ENCODE measurements at regions not wholly inside any gene's neighbourhood (a gene's known extent, or its start where the extent isn't known, plus 50 kb on each side); places are given as distances from the start of the nearest gene placed in this dataset.

DNA sequence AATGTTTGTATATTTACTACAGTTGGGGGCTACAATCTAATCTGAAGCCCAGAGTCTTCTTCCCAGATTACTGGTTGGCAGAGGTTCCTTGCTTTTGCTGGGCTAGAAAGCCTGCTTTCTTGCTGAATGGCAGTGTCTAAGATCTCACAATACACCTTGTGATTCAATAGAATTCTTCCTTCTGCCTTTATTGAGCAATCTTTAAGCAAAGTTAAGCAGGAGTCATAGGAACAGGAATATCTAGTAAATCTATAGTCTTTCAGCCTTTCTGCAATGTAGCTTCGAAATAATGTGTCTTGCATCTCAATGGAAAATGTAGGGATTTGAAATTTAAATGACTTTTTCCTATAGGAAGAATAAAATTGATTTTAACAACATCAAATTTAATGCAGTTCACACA lies 346.1 kb downstream of the SLITRK1 start:
- no peak for DNase-seq
- no peak for TF ChIP-seq POLR2A (IDR thresholded peaks at IDR 0.05)
- TF ChIP-seq CTCF (IDR thresholded peaks at IDR 0.05): no peak
- no peaks in the 10 kb centered on the region for H3K4me1 ChIP-seq
- H3K9me3 ChIP-seq: no peaks in the 10 kb centered on the region
- intact Hi-C loops (cut with DNase I; ENCODE audit: low total_unique reads): no loop called here
- H3K27me3 ChIP-seq: no peaks in the 10 kb centered on the region
- H3K36me3 ChIP-seq: no peaks in the 10 kb centered on the region
- no peak overlapping the region for H3K27ac ChIP-seq
- H3K4me3 ChIP-seq: no peak overlapping the region

GRCh38 chr13:83532809-83533208 lies 349.5 kb downstream of the SLITRK1 start:
- H3K36me3 ChIP-seq: no peaks in the 10 kb centered on the region
- no peaks in the 10 kb centered on the region for H3K4me1 ChIP-seq
- no peak for DNase-seq
- no peaks in the 10 kb centered on the region for H3K9me3 ChIP-seq
- no peaks in the 10 kb centered on the region for H3K27me3 ChIP-seq
- H3K4me3 ChIP-seq: no peak overlapping the region
- intact Hi-C loops (cut with DNase I; ENCODE audit: low total_unique reads): no loop called here
- no peak for TF ChIP-seq POLR2A (IDR thresholded peaks at IDR 0.05)
- TF ChIP-seq CTCF (IDR thresholded peaks at IDR 0.05): no peak
- no peak overlapping the region for H3K27ac ChIP-seq

- intact Hi-C loops (cut with DNase I; ENCODE audit: low total_unique reads): no loop called here
- Histone ChIP-seq H3K4me1 (no peaks in the 10 kb centered on the region), H3K9me3 (no peaks in the 10 kb centered on the region), H3K27ac (no peak overlapping the region), H3K4me3 (no peak overlapping the region), H3K36me3 (no peaks in the 10 kb centered on the region), H3K27me3 (no peaks in the 10 kb centered on the region)
- TF ChIP-seq CTCF (IDR thresholded peaks at IDR 0.05): no peak
- TF ChIP-seq POLR2A (IDR thresholded peaks at IDR 0.05): no peak
- DNase-seq: no peak
Observed at GRCh38 chr13:83531022-83531421, 351.3 kb downstream of the SLITRK1 start.

DNA sequence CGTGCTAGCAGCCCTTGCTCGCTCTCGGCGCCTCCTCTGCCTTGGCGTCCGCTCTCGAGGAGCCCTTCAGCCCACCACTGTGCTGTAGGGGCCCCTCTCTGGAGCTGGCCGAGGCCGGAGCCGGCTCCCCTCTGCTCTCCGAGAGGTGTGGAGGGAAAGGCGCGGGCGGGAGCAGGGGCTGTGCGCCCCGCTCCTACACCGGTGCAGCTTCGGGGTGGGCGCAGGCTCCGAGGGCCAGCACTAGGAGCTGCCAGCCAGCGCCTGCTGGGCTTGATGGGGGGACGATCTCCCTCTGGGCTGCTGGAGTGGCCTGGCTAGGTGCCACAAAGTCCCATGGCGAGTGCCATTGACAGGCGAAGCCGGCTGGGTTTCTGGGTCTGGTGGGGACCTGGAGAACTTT lies 365.5 kb downstream of the SLITRK1 start:
- Histone ChIP-seq H3K27me3 (no peaks in the 10 kb centered on the region), H3K4me3 (no peak overlapping the region), H3K36me3 (no peaks in the 10 kb centered on the region), H3K9me3 (no peaks in the 10 kb centered on the region), H3K4me1 (no peaks in the 10 kb centered on the region), H3K27ac (no peak overlapping the region)
- DNase-seq: no peak
- TF ChIP-seq POLR2A (IDR thresholded peaks at IDR 0.05) (no peak), CTCF (IDR thresholded peaks at IDR 0.05) (no peak)
- intact Hi-C loops (cut with DNase I; ENCODE audit: low total_unique reads): no loop called here

- H3K27ac ChIP-seq: no peak overlapping the region
Observed at GRCh38 chr13:83515268-83516015, 366.8 kb downstream of the SLITRK1 start.

More at GRCh38 chr13:83515268-83516015, 366.8 kb downstream of the SLITRK1 start:
- no peaks in the 10 kb centered on the region for H3K36me3 ChIP-seq
- no peak for TF ChIP-seq CTCF (IDR thresholded peaks at IDR 0.05)
- TF ChIP-seq POLR2A (IDR thresholded peaks at IDR 0.05): no peak
- no peak for DNase-seq
- no peaks in the 10 kb centered on the region for H3K4me1 ChIP-seq
- H3K4me3 ChIP-seq: no peak overlapping the region
- intact Hi-C loops (cut with DNase I; ENCODE audit: low total_unique reads): no loop called here
- no peaks in the 10 kb centered on the region for H3K27me3 ChIP-seq
- H3K9me3 ChIP-seq: no peaks in the 10 kb centered on the region
